GM12865 (cell line): ENCODE measurements at regions not wholly inside any gene's neighbourhood (a gene's known extent, or its start where the extent isn't known, plus 50 kb on each side); places are given as distances from the start of the nearest gene placed in this dataset.

ENCODE experiments used
- DNase-seq: peaks from one replicate; pipeline ENCODE4 v3.0.0; 2010; ENCODE audit warnings: low read depth
- H3K4me3 ChIP-seq: 2 replicates; pipeline ENCODE4 v1.5.1; 2011; ENCODE audit warnings: mild to moderate bottlenecking, low read depth, low read length, control low read depth
- CTCF ChIP-seq: IDR thresholded peaks from 2 replicates; pipeline ENCODE4 v1.5.1; 2011; ENCODE audit warnings: low read length, control low read depth, low read depth, inconsistent platforms; ENCODE audit not compliant: insufficient read depth; ENCODE audit errors: missing control alignments

- H3K4me3 ChIP-seq = no peak overlapping the region
- DNase-seq = no peak
- TF ChIP-seq CTCF = no peak
Observed at GRCh38 chr3:117160176-117160575, 450.6 kb downstream of the TUSC7 start.

GRCh38 chr3:117161816-117162215 lies 452.2 kb downstream of the TUSC7 start:
- DNase-seq = no peak
- no peak for TF ChIP-seq CTCF
- H3K4me3 ChIP-seq = no peak overlapping the region

- TF ChIP-seq CTCF = no peak
- H3K4me3 ChIP-seq = no peak overlapping the region
- DNase-seq = no peak
Observed at GRCh38 chr3:117165176-117165575, 455.6 kb downstream of the TUSC7 start.

GRCh38 chr3:117165601-117166051 lies 456.0 kb downstream of the TUSC7 start:
- TF ChIP-seq CTCF = no peak
- no peak overlapping the region for H3K4me3 ChIP-seq
- no peak for DNase-seq

GRCh38 chr3:117168896-117169295 lies 459.3 kb downstream of the TUSC7 start:
- DNase-seq = no peak
- TF ChIP-seq CTCF = no peak
- no peak overlapping the region for H3K4me3 ChIP-seq

GRCh38 chr3:117170094-117170493 lies 460.5 kb downstream of the TUSC7 start:
- DNase-seq = no peak
- TF ChIP-seq CTCF = no peak
- no peak overlapping the region for H3K4me3 ChIP-seq

- no peak for TF ChIP-seq CTCF
- no peak for DNase-seq
- H3K4me3 ChIP-seq = no peak overlapping the region
Observed at GRCh38 chr3:117171124-117171523, 461.5 kb downstream of the TUSC7 start.
